ENCODE measurements at regions not wholly inside any gene's neighbourhood (a gene's known extent, or its start where the extent isn't known, plus 50 kb on each side); places are given as distances from the start of the nearest gene placed in this dataset.

GRCh38 chr3:34942256-34942655, 697.1 kb upstream of the ARPP21 start:
- TF ChIP-seq CTCF (IDR thresholded peaks at IDR 0.05; ENCODE audit: poor library complexity, severe bottlenecking) (no peak), POLR2AphosphoS5 (IDR thresholded peaks at IDR 0.05) (no peak), REST (IDR thresholded peaks at IDR 0.05; ENCODE audit: borderline replicate concordance) (no peak), EP300 (conservative IDR thresholded peaks at IDR 0.05; ENCODE audit: poor library complexity, severe bottlenecking) (no peak), MXI1 (conservative IDR thresholded peaks at IDR 0.05; ENCODE audit: poor library complexity, severe bottlenecking) (no peak)

Data from neural cell (in vitro differentiated cells).